Spleen (tissue), 7 donors: ENCODE measurements at regions not wholly inside any gene's neighbourhood (a gene's known extent, or its start where the extent isn't known, plus 50 kb on each side); places are given as distances from the start of the nearest gene placed in this dataset.

Source experiments
- POLR2A ChIP-seq, 3 donors: fragments of 450-650 bp; IDR thresholded peaks; one replicate each; pipeline ENCODE4 v1.5.1; 2017; ENCODE audit warnings: antibody characterized with exemption in 3 of 3, mild to moderate bottlenecking in 1 of 3
- POLR2AphosphoS5 ChIP-seq, 3 donors: sonication (generic); formaldehyde crosslinking; IDR thresholded peaks; one replicate each; pipeline ENCODE4 v1.5.1; 2017; ENCODE audit warnings: antibody characterized with exemption in 3 of 3
- TF ChIP-seq, protein P1 (sequence below), 11 experiments: fragments of 200-600 bp in 7 of 11; fragments of 450-650 bp in 4 of 11; sonication (generic) in 4 of 11; IDR thresholded peaks in 8 of 11; conservative IDR thresholded peaks in 3 of 11; 1 replicate in 7 of 11; 2 replicates in 4 of 11; pipeline versions ENCODE4 v1.4.0 to v1.8.0; 2016 to 2021; ENCODE audit warnings: antibody characterized with exemption in 11 of 11, inconsistent platforms in 4 of 11, mild to moderate bottlenecking in 1 of 11
- donor health status: DM: no; HTN: no; CAD: no; lungs with moderate emphysema.
- donor health status: DM: no; HTN: no; CAD: no.
- donor health status: DM: no; HTN: no; CAD: no.

- TF ChIP-seq POLR2A (IDR thresholded peaks at IDR 0.05) = no peak
- TF ChIP-seq, protein P1, sequence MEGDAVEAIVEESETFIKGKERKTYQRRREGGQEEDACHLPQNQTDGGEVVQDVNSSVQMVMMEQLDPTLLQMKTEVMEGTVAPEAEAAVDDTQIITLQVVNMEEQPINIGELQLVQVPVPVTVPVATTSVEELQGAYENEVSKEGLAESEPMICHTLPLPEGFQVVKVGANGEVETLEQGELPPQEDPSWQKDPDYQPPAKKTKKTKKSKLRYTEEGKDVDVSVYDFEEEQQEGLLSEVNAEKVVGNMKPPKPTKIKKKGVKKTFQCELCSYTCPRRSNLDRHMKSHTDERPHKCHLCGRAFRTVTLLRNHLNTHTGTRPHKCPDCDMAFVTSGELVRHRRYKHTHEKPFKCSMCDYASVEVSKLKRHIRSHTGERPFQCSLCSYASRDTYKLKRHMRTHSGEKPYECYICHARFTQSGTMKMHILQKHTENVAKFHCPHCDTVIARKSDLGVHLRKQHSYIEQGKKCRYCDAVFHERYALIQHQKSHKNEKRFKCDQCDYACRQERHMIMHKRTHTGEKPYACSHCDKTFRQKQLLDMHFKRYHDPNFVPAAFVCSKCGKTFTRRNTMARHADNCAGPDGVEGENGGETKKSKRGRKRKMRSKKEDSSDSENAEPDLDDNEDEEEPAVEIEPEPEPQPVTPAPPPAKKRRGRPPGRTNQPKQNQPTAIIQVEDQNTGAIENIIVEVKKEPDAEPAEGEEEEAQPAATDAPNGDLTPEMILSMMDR (IDR thresholded peaks at IDR 0.05 in 8 of 11, conservative IDR thresholded peaks at IDR 0.05 in 3 of 11) = no peak
- TF ChIP-seq POLR2AphosphoS5 (IDR thresholded peaks at IDR 0.05) = no peak
Measured at GRCh38 chr7:94763268-94763667, 107.3 kb upstream of the SGCE start.
